Stimulated activated CD4-positive, alpha-beta T cell treated with anti-CD3 and anti-CD28 coated beads, Interleukin-12 subunit alpha, Interleukin-12 subunit beta, amount 100 ng/mL, for 48 hours (primary cell): ENCODE measurements at regions not wholly inside any gene's neighbourhood (a gene's known extent, or its start where the extent isn't known, plus 50 kb on each side); places are given as distances from the start of the nearest gene placed in this dataset.

Experiments
- DNase-seq, 3 donors: peaks; one replicate each; pipeline ENCODE4 v3.0.0-alpha.2; 2020; ENCODE audit warnings: low read depth in 2 of 3, low spot score in 1 of 3

DNA sequence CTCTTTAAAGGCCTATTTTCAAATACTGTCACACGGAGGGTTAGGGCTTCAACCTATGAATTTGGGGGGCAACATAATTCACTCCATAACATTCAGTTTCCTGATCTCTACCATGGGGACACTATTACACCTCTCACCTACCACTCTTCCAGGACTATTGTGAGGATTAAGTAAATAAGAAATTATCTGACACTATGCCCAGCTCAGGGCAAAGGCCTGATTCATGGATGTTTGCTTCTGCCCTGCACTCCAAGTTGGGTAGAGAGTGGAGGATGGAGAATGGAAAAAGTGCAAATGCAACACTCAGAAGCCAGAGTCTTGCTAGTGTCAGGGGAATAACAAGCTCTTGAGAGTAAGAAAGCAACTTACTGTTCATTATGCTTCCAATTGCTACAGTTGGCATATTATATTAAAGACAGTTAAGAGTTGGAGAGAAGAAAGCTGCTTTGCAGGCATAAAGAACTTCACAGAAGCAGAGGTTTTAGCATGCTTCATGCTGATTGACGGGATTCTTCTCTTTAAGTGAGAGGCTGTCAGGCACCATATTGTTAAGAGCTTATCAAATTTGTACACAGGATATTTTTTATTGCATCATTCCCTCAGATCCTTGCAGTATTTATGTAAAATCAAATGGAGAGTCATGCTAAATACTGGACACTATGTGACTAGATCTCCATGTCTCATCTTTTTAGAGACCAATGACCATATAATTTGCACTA is 375.3 kb downstream of the VPS13C start:
- DNase-seq: no peak

- DNase-seq: no peak
Observed at GRCh38 chr15:61682891-61683735, 377.1 kb downstream of the VPS13C start.

GRCh38 chr15:61681676-61682075 is 378.6 kb downstream of the VPS13C start:
- no peak for DNase-seq

DNA sequence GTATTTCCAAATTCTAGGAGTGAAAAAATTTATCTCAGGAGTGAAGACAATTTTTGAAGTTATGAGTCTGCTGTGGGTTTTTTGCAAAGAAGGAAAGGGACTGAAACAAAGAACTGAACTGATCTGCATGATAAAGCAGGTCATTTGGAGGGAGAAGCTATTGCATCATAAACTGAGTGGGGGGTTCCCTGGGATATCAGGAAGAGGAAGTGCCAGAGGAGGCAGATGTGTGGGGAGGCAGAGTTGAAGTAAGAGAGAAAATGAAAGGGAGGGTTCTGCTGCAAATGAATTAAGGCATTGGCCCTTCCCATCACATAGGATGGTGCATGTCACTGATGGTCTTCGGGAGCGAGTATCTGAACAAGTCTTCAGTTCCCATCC is 379.2 kb downstream of the VPS13C start:
- DNase-seq: no peak

DNA sequence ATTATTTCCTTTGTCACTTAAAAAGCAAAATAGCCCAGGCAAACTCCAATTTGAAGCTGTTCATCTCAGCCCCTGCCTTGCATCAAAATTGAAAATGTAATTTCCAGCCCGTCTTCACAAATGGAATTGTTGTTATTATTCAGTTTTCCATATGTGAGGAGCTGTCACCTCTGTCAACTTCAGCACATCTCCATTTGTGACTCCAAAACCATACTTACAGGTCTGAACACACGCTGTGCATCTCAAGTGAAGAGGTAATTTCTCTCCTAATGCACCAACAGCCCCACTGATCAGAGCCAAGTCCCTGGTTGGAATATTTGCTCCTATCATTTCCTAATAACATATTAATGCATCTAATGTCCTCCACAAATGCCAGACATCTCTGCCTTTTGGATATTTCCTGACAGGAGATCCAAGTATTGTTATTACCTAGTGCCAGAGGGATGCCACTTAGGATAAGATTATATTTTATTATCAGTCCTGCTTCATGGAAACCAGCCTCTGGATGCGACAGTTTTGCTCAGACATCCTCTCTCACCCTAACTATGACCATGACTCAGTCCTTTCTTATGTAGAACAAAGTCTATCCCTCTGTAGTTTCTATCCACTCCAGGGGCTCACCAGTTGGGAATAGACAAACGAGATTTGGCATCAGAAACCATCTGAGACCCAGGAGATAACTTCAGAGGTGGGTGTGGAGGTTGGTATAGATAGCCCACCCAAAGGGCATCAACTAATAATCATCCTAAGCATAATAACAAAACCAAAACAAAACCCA is 379.8 kb downstream of the VPS13C start:
- DNase-seq: no peak

- DNase-seq: no peak
Observed at GRCh38 chr15:61671736-61672135, 388.5 kb downstream of the VPS13C start.

GRCh38 chr15:61668444-61668843 is 391.8 kb downstream of the VPS13C start:
- no peak for DNase-seq

DNA sequence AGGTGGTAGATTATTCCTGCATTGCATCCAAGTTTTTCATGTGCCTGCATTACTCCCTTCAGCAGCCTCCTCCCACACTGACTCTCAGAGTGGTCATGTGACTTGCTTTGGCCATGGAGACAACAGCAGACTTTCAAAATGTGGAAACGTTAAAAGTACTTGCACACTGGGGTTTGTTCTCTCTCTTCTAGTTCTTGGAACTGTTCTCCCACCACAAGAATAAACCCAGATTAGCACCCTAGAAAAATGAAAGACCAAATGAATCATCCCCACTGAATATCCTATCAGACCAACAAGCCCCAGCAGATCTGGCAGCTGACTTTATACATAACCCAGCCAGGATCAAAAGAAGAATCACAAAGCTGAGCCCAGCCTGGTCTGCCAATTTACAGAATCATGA is 398.5 kb downstream of the VPS13C start:
- no peak for DNase-seq

- no peak for DNase-seq
Observed at GRCh38 chr15:61660579-61660978, 399.7 kb downstream of the VPS13C start.

- no peak for DNase-seq
Observed at GRCh38 chr15:61659566-61660190, 400.6 kb downstream of the VPS13C start.

DNA sequence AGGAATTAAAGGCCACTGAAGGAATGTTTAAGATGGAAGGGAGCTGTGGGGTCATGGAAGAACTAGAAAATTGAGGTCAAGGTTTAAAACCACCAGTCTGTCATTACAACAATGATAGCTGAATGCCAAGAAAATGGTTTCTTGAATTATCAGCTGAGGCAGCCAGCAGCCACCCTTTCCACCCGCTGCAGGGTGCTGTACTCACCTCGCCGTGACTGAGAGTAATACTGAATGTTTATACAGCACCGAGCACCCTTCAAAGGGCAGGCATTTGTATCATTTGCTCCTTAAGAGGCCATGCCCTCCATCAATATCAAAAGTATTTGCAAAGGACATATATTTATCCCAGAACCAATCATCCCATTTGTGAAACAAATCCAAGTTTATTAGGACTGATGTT is 402.8 kb downstream of the VPS13C start:
- DNase-seq: no peak

DNA sequence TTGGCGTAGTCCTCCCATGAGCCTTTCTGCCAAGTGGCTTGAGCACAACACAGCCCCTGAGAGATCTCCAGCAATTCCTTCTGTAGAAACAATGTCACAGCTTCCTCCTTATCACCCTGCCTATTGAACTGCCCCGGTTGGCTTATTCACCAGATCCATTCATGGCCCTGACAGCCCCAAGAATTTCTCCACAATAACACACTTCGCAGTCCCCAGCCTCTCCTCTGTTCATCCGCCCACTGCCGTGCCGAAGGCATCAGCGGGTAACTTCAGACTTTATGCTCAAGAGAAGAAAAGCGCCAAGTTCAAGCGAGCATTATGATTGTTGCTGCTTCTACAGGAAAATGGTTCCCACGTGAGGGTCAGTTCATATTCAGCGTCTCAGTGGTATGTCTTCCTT is 403.9 kb downstream of the VPS13C start:
- no peak for DNase-seq

DNA sequence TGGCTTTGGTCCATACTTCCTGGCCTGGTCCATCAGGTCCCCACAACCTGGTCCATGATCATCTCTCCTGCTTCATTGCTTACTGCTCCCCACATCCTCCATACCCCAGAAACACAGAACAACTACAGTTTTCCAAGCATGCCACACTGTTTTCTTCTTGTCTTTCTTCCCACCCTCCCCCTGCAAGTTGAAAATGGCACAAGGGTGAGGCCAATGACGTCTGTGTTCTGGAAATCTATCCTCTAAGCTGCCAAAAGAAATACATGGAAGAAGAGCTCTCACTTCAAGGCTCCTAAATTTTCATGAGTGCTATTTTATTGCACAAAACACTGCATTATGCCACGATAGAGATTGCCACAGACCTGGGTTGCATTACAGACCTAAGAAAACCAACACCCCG is 404.4 kb downstream of the VPS13C start:
- DNase-seq: no peak

DNA sequence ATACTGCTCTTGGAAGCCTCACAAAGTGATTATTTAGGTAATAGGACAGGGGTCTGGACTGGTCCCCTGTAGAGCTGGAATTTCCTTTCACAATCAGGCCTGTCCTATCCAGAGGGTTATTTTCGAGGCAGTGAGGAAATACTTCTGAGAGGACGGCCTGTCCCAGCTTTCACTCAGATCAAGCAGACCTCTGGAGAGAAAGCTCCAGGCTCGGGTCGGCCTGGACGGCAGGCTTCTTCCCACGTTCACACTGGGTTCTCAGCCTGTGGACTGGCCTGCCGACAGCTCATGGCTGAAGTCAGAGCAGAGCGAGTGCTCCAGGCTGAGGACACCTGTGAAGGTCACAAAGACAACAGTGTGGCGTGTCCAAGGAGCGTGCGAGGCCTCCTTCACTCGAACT is 405.3 kb downstream of the VPS13C start:
- DNase-seq: no peak

DNA sequence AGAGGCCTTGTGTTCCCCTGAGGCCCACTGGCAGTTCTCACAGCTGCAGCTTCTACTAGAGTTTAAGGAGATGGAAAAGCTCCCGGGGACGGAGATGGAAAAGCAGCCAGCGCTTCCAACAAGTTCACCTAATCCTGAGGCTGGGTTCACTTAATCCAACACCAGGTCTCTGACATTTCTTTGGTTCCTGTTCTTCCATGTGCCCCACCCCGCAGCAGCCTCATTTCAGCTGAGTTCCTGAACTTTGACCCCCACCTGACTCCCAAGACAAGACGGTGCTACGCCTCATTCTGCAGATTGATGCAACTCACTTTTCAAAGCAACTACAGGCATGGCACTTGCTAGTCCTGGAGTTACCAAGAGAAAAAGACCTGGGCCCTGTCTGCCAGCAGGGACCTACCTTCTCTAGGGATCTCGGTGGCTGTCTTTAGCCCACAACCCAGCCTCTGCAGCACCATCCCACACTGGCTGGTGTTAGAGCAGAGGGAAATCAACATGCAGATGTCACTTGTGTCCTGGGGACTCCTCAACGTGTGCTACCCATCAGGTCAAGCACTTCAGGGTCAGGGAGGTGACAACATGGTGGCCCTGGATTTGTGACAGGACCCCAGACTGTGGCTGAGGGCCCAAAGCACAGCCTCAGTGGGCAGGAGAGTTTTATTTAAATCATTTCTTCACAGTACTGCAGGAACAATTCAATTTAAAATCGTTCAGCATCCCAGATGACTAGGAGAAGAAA is 406.1 kb downstream of the VPS13C start:
- DNase-seq: no peak

- DNase-seq: no peak
Observed at GRCh38 chr15:61653110-61653509, 407.1 kb downstream of the VPS13C start.

DNA sequence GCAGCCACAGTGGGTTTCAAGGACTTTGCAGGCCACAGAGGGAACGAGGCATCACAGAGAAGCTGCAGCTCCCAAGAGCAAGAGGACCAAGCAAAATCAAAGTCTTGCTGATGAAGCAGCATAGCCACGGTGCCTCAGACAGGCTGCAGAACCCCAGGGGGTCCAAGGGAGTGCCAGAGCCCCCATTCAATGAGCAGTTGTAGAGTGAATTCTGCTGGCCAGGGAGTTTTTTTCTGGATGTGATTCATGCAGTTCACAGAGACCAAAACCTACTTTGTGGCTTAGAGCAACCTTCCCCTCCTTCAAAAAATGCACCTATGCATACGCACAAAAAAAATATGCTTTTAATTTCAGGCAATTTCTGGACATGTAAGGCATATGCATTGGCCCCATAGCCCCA is 409.0 kb downstream of the VPS13C start:
- no peak for DNase-seq

DNA sequence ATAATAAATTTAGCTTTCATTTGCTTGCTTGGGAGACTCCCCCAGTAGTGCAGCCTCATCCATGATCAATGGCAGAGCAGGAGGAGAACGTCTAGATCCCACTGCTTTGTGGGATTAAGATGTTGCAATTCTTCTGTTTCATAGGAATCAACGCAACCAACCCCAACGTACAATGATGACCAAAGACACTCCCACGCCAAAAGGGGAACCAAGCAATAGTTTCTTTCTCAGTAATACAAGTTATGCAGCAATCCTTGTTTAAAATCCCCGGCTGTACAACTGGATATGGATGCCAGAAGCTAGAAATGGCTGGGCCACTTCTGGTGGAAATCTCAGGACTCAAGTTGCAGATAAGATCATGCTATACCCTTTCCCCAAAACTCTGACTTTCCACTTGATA is 411.2 kb downstream of the VPS13C start:
- DNase-seq: no peak

DNA sequence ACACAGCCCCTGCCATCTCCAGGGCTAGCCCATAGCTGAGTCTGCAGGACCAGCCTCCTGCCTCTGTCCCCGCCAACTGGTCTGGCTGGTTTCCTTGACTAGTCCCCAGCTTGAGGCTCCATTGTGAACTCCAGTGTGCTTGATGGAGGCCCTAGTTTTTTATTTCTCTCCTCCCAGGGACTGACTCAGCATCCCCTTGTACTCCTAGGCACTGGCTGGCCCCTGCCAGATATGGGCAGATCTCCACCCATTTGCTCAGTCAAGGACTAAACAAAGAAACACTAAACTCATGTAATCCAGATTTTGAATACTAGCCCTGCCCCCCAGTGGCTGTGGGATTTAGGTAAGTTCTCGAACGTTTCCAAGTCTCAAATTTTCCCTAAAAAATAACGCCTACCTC is 415.4 kb upstream of the RORA start:
- no peak for DNase-seq

DNA sequence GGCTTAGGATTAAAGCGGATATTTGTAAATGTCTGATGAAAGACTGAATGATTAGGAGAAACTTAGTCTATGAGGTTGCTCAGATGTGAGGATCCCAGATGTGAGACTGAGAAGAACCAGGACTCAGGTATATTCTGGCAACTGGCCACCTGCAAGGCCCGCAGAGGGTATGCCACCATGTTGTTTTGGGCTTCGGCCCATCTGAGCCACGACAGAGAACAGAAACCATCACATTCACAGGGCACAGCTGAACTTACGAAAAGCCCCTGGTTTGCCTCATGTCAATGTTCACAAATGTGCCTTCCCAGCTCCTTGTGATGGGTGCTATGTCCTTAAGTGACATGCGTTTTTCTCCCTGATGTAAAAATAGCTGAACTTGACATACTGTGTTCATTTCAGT is 412.5 kb upstream of the RORA start:
- no peak for DNase-seq

DNA sequence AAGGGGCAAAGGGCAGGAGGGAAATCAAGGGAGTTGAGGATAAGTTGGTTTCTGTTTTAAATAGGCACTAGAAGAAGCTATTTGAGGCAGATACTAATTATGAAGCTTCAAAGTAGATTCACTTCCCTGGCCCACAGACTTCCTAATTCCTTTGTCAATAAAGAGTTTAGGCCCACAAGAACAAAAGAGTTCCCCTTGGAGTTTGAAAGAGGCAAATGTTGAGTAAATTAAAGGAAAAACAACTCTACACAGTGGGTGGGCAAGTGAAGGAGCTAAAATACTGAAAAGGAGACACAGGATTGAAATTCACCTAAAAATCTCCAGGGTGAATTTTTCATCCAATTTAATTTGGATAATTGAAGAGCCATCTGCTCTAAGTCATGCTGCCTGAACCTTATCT is 411.7 kb upstream of the RORA start:
- DNase-seq: no peak
